ENCODE measurements at regions not wholly inside any gene's neighbourhood (a gene's known extent, or its start where the extent isn't known, plus 50 kb on each side); places are given as distances from the start of the nearest gene placed in this dataset.

DNA sequence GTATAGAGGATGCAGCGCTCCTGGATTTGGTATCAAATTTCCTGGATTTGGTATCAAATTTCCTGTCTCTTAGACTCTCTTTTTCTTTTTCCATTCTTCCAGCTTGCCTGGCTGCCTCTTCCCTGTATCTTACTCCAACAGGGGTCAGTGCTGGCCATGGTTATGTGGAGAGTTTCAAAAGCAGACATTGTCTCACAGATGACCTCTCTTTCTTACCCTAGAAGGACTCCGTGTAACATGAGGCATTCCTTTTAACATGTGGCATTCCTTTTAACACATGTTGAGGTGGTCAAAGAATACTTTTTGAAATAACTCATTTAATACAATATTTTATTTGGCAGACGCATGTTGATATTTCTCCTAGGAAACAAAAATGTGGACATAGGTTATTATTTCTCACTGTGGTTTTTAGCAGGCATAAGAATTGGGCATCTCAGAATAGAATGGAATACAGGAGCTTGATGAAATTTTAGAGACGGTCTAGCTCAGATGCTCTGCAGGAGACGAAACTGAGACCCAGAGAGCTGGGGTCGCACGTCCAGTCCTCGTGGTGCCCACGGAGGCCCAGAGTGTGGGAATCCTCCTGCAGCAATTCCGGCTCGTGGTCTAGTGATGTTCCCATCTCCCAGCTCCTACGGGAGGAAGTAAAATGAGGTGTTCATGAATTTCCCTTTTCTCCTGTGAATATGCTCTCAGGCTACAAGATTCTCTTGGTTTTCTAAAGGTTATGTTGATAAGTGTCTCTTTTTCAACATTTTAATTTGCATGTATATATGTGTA, 59.6 kb upstream of the PITRM1 start:
- Histone ChIP-seq H3K9me3 (no peaks in the 10 kb centered on the region), H3K27ac (no peak overlapping the region), H3K4me3 (no peak overlapping the region), H3K27me3 (peaks cover 0 to 16% (median 0%) of the 10 kb centered on the region in 4 donors), H3K4me1 (peaks cover 5 to 15% (median 10%) of the 10 kb centered on the region in 3 donors), H3K36me3 (no peaks in the 10 kb centered on the region)
- WGBS, 2 donors: 89 to 91% methylated on average over 12 of the region's 12 CpGs
- TF ChIP-seq POLR2A (IDR thresholded peaks at IDR 0.05): no peak
- TF ChIP-seq, protein P1, sequence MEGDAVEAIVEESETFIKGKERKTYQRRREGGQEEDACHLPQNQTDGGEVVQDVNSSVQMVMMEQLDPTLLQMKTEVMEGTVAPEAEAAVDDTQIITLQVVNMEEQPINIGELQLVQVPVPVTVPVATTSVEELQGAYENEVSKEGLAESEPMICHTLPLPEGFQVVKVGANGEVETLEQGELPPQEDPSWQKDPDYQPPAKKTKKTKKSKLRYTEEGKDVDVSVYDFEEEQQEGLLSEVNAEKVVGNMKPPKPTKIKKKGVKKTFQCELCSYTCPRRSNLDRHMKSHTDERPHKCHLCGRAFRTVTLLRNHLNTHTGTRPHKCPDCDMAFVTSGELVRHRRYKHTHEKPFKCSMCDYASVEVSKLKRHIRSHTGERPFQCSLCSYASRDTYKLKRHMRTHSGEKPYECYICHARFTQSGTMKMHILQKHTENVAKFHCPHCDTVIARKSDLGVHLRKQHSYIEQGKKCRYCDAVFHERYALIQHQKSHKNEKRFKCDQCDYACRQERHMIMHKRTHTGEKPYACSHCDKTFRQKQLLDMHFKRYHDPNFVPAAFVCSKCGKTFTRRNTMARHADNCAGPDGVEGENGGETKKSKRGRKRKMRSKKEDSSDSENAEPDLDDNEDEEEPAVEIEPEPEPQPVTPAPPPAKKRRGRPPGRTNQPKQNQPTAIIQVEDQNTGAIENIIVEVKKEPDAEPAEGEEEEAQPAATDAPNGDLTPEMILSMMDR (IDR thresholded peaks at IDR 0.05): no peak
- intact Hi-C loops (cut with DNase I): no loop called here
- DNase-seq: no peak

DNA sequence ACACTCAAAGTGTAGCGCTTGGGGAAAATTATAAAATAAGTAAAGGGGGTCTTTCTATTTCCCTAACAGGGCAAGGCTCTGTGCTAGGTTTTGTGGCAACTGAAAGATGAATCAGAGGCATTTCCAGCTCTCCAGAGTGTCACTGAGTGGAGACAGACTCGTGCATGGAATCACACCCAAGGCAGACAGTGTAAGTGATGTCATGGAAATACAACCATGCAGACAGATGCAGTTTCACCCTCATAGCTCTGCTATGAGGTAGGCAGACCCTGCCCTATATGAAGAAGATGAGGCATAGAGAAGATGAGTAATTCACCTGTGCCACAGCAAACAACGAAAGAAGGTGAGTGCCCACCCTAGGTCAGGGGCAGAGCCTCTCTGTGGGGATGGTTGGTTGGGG, 57.2 kb upstream of the PITRM1 start:
- Histone ChIP-seq H3K27me3 (peaks cover 0 to 16% (median 0%) of the 10 kb centered on the region in 4 donors), H3K9me3 (no peaks in the 10 kb centered on the region), H3K4me1 (peaks cover 5 to 21% (median 10%) of the 10 kb centered on the region in 3 donors), H3K4me3 (no peak overlapping the region), H3K27ac (no peak overlapping the region), H3K36me3 (no peaks in the 10 kb centered on the region)
- TF ChIP-seq, protein P1 (IDR thresholded peaks at IDR 0.05): no peak
- no peak for TF ChIP-seq POLR2A (IDR thresholded peaks at IDR 0.05)
- no peak for DNase-seq
- intact Hi-C loops (cut with DNase I): no loop called here
- WGBS, 2 donors: 74 to 100% methylated on average over 2 to 3 of the region's 3 CpGs

DNA sequence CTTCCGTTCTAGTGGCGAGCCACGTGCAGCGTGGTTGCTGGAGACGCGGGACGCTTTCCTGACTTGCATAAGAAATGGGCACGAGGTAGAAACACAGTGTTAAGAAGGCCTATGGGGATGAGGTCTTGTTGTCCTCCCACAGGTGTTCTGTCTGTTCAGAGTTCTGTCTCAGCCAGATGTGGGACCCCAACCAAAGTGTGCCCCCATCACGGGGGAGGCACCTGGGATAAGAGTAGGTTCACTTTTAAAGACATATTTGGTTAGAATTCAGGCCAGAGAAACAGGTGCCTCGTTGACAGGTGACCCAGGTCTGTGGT, 56.0 kb upstream of the PITRM1 start:
- peaks cover 5 to 21% (median 10%) of the 10 kb centered on the region in 3 donors for H3K4me1 ChIP-seq
- H3K36me3 ChIP-seq: no peaks in the 10 kb centered on the region
- intact Hi-C loops (cut with DNase I): no loop called here
- H3K9me3 ChIP-seq: no peaks in the 10 kb centered on the region
- no peak overlapping the region for H3K27ac ChIP-seq
- TF ChIP-seq POLR2A (IDR thresholded peaks at IDR 0.05): no peak
- TF ChIP-seq, protein P1 (IDR thresholded peaks at IDR 0.05): no peak
- no peak overlapping the region for H3K4me3 ChIP-seq
- no peak for DNase-seq
- WGBS, 2 donors: 79 to 87% methylated on average over 10 of the region's 10 CpGs
- H3K27me3 ChIP-seq: peaks cover 0 to 16% (median 0%) of the 10 kb centered on the region in 4 donors

DNA sequence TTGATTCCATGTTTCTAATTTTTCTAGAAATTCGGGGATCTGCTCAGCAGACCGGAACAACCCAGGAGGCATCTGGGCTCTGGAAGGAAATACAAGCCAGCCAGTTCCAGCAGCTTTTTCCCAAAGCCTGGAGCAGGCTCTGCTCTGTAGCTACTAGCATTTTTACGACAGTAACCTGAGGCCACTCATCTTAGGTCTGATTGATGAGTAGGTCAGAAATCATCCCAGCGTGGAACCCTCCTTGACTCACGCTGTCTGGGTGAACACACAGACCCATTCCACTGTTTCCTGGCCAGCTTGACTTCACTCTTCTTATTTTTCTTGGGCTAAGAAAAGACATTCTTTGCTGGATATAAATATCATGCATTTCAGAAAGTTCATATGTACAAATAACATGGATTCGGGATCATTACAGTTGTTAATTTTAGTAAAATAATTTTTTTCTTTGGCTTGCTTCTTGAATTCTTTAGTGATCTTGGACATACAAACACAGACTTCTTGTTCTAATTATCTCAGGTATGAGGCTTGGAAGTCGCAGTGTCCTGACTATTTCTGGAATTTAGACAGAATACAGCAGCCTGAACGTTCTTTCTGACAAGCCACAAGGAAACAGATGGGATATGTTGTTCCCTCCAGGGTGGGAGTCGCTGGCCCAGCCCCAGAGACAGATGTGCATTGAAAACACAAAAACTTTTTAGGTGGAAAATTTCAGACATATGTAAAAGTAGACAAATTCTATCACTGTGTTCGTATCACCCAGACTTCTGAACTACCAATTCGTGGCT, 54.6 kb upstream of the PITRM1 start:
- H3K9me3 ChIP-seq: no peaks in the 10 kb centered on the region
- intact Hi-C loops (cut with DNase I): no loop called here
- WGBS, 2 donors: 41 to 48% methylated on average over 11 of the region's 11 CpGs
- no peak overlapping the region for H3K27ac ChIP-seq
- H3K4me3 ChIP-seq: no peak overlapping the region
- peaks cover 5 to 21% (median 10%) of the 10 kb centered on the region in 3 donors for H3K4me1 ChIP-seq
- H3K36me3 ChIP-seq: no peaks in the 10 kb centered on the region
- H3K27me3 ChIP-seq: peaks cover 0 to 16% (median 0%) of the 10 kb centered on the region in 4 donors
- no peak for TF ChIP-seq POLR2A (IDR thresholded peaks at IDR 0.05)
- TF ChIP-seq, protein P1 (IDR thresholded peaks at IDR 0.05): no peak
- no peak for DNase-seq

DNA sequence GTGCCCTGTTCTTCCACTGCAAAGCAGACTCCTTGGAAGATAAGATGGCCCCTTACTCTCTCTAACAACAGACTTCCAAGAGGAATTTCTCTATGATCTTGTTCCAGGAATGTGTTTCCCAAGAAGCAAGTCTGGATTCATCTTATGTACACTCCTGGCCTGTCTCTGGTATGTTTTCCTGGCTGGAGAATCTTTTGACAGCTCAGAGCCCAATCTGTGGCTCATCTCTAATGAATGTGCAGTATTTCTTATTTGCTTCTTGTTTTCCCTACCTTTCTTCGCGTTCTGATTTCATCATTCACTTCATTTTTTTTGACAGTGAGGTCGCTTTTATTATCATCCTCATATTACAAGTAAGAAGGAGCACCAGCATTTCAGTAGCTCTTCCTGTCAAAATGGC, 53.0 kb upstream of the PITRM1 start:
- Histone ChIP-seq H3K9me3 (no peaks in the 10 kb centered on the region), H3K27me3 (peaks cover 0 to 16% (median 0%) of the 10 kb centered on the region in 4 donors), H3K36me3 (no peaks in the 10 kb centered on the region), H3K27ac (no peak overlapping the region), H3K4me1 (peaks cover 5 to 21% (median 10%) of the 10 kb centered on the region in 3 donors), H3K4me3 (no peak overlapping the region)
- 66 to 67% methylated on average over 3 of the region's 3 CpGs for WGBS, 2 donors
- no peak for DNase-seq
- TF ChIP-seq POLR2A (IDR thresholded peaks at IDR 0.05): no peak
- TF ChIP-seq, protein P1 (IDR thresholded peaks at IDR 0.05): no peak
- intact Hi-C loops (cut with DNase I): no loop called here
